Astrocyte (in vitro differentiated cells and primary cell): ENCODE measurements at regions not wholly inside any gene's neighbourhood (a gene's known extent, or its start where the extent isn't known, plus 50 kb on each side); places are given as distances from the start of the nearest gene placed in this dataset.

ENCODE experiments used
- DNase-seq: peaks from one replicate; pipeline ENCODE4 v3.0.0-alpha.2; 2010; ENCODE audit warnings: low read depth
- FAIRE-seq: peaks from 2 replicates; lab custom pipeline; 2011; peaks lifted over from hg19 to GRCh38; lab: Jason Lieb, UNC
- H2AFZ ChIP-seq: 2 replicates; pipeline ENCODE4 v1.6.0; 2012; ENCODE audit warnings: low read depth, low read length, inconsistent platforms
- H3K27ac ChIP-seq: 2 replicates; pipeline ENCODE4 v1.5.1; 2011; ENCODE audit warnings: low read depth, low read length, inconsistent platforms
- H3K27me3 ChIP-seq: 2 replicates; pipeline ENCODE4 v1.6.0; 2011; ENCODE audit warnings: low read length, inconsistent platforms; ENCODE audit not compliant: insufficient read depth
- H3K36me3 ChIP-seq: 2 replicates; pipeline ENCODE4 v1.5.1; 2011; ENCODE audit warnings: low read length, inconsistent platforms; ENCODE audit not compliant: insufficient read depth
- H3K4me1 ChIP-seq: 2 replicates; pipeline ENCODE4 v1.5.1; 2011; ENCODE audit warnings: low read length, inconsistent platforms; ENCODE audit not compliant: insufficient read depth
- H3K4me2 ChIP-seq: 2 replicates; pipeline ENCODE4 v1.6.0; 2012; ENCODE audit warnings: low read length, inconsistent platforms
- H3K4me3 ChIP-seq: 2 replicates; pipeline ENCODE4 v1.5.1; 2011; ENCODE audit warnings: low read depth, mild to moderate bottlenecking, low read length, inconsistent platforms; ENCODE audit not compliant: insufficient read depth
- H3K79me2 ChIP-seq: 2 replicates; pipeline ENCODE4 v1.6.0; 2012; ENCODE audit warnings: mild to moderate bottlenecking, low read length, inconsistent platforms; ENCODE audit not compliant: insufficient read depth
- H3K9ac ChIP-seq: 2 replicates; pipeline ENCODE4 v1.6.0; 2012; ENCODE audit warnings: mild to moderate bottlenecking, low read length, inconsistent platforms
- H3K9me3 ChIP-seq: 2 replicates; pipeline ENCODE4 v1.5.1; 2012; ENCODE audit warnings: low read depth, mild to moderate bottlenecking, low read length, inconsistent platforms; ENCODE audit not compliant: insufficient read depth
- H4K20me1 ChIP-seq: 2 replicates; pipeline ENCODE4 v1.6.0; 2012; ENCODE audit warnings: low read length, inconsistent platforms; ENCODE audit not compliant: insufficient read depth
- H3K27ac Mint-ChIP-seq: one replicate; pipeline ENCODE4 v1.8.0; 2021; ENCODE audit warnings: mild to moderate bottlenecking, mixed read lengths; ENCODE audit not compliant: unreplicated experiment
- H3K27me3 Mint-ChIP-seq: one replicate; pipeline ENCODE4 v1.8.0; 2021; ENCODE audit warnings: low read depth, mixed read lengths; ENCODE audit not compliant: unreplicated experiment
- H3K36me3 Mint-ChIP-seq: one replicate; pipeline ENCODE4 v1.8.0; 2021; ENCODE audit warnings: low read depth, mixed read lengths; ENCODE audit not compliant: unreplicated experiment
- H3K4me1 Mint-ChIP-seq: one replicate; pipeline ENCODE4 v1.8.0; 2021; ENCODE audit warnings: low read depth, mixed read lengths; ENCODE audit not compliant: unreplicated experiment
- H3K4me3 Mint-ChIP-seq: one replicate; pipeline ENCODE4 v1.8.0; 2021; ENCODE audit warnings: mild to moderate bottlenecking, moderate library complexity, mixed read lengths; ENCODE audit not compliant: unreplicated experiment
- H3K9me3 Mint-ChIP-seq: one replicate; pipeline ENCODE4 v1.8.0; 2021; ENCODE audit warnings: mild to moderate bottlenecking, mixed read lengths; ENCODE audit not compliant: unreplicated experiment
- EZH2 ChIP-seq: IDR thresholded peaks from 2 replicates; pipeline ENCODE4 v1.6.1; 2012; ENCODE audit warnings: mild to moderate bottlenecking, low read length, inconsistent platforms; ENCODE audit not compliant: insufficient read depth
- TF ChIP-seq, protein P1 (sequence below): IDR thresholded peaks from 2 replicates; pipeline ENCODE4 v1.5.1; 2011; ENCODE audit warnings: low read depth, mild to moderate bottlenecking, inconsistent platforms, low read length, moderate library complexity; ENCODE audit not compliant: insufficient read depth

DNA sequence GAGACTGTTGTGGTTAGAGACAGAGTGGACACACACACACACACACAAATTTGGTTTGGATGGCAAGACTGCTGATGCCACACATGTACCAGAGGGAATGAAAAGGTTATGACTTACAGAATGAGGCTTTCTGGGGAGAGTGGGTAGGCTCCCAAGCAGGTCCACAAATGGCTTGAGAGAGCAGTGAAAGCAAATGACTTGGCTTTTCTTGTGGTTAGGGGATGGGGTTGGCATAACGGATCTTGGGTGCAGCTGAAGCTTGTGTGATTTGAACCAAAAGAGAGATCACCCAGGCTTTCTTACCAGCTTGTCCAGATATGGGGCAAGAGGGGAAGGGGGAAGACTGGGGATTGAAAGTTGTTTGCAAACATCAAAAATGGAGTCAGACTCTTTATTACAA lies 73.9 kb upstream of the OLIG3 start:
- Mint-ChIP-seq H3K27me3 (peaks cover 9% of the 10 kb centered on the region), H3K36me3 (no peaks in the 10 kb centered on the region), H3K4me1 (no peaks in the 10 kb centered on the region), H3K9me3 (no peaks in the 10 kb centered on the region), H3K27ac (no peak overlapping the region), H3K4me3 (no peak overlapping the region)
- H3K79me2 ChIP-seq, result no peaks in the 10 kb centered on the region
- H3K9me3 ChIP-seq, result no peaks in the 10 kb centered on the region
- H3K27ac ChIP-seq, result no peak overlapping the region
- FAIRE-seq, result no peak
- H3K4me1 ChIP-seq, result no peaks in the 10 kb centered on the region
- H2AFZ ChIP-seq, result no peak overlapping the region
- H4K20me1 ChIP-seq, result no peaks in the 10 kb centered on the region
- no peak for DNase-seq
- no peak overlapping the region for H3K4me3 ChIP-seq
- no peak overlapping the region for H3K4me2 ChIP-seq
- no peaks in the 10 kb centered on the region for H3K36me3 ChIP-seq
- H3K9ac ChIP-seq, result no peak overlapping the region
- peaks cover 3% of the 10 kb centered on the region for H3K27me3 ChIP-seq
- TF ChIP-seq EZH2, result no peak
- TF ChIP-seq, protein P1, sequence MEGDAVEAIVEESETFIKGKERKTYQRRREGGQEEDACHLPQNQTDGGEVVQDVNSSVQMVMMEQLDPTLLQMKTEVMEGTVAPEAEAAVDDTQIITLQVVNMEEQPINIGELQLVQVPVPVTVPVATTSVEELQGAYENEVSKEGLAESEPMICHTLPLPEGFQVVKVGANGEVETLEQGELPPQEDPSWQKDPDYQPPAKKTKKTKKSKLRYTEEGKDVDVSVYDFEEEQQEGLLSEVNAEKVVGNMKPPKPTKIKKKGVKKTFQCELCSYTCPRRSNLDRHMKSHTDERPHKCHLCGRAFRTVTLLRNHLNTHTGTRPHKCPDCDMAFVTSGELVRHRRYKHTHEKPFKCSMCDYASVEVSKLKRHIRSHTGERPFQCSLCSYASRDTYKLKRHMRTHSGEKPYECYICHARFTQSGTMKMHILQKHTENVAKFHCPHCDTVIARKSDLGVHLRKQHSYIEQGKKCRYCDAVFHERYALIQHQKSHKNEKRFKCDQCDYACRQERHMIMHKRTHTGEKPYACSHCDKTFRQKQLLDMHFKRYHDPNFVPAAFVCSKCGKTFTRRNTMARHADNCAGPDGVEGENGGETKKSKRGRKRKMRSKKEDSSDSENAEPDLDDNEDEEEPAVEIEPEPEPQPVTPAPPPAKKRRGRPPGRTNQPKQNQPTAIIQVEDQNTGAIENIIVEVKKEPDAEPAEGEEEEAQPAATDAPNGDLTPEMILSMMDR, result no peak

DNA sequence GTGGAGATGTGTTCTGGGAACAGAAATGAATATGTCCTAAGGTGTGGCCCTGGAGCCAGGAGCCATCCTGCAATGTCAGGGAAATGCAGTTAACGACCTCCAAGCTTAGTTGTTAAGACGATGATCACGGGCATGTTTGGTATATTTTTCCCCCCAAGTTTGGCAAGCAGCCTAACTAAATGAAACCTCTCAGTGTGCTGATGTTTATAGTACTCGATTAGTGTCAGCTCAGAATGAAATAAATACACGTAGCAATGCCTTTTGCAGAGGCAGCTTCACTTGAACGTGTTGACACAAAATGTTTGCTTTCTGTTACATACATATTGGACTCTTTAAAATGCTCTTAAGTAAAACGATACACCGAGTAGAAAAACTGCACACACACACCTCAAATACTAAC lies 76.2 kb upstream of the OLIG3 start:
- Histone ChIP-seq H3K36me3 (no peaks in the 10 kb centered on the region), H3K79me2 (no peaks in the 10 kb centered on the region), H3K27me3 (peaks cover 5% of the 10 kb centered on the region), H3K4me2 (no peak overlapping the region), H3K9ac (no peak overlapping the region), H3K4me3 (no peak overlapping the region), H3K27ac (no peak overlapping the region), H3K9me3 (no peaks in the 10 kb centered on the region), H3K4me1 (no peaks in the 10 kb centered on the region), H4K20me1 (no peaks in the 10 kb centered on the region), H2AFZ (no peak overlapping the region)
- Mint-ChIP-seq H3K27ac (no peak overlapping the region), H3K36me3 (no peaks in the 10 kb centered on the region), H3K27me3 (peaks cover 15% of the 10 kb centered on the region), H3K4me3 (no peak overlapping the region), H3K9me3 (no peaks in the 10 kb centered on the region), H3K4me1 (no peaks in the 10 kb centered on the region)
- FAIRE-seq (no peak), DNase-seq (no peak)
- no peak for TF ChIP-seq EZH2
- TF ChIP-seq, protein P1, result no peak

DNA sequence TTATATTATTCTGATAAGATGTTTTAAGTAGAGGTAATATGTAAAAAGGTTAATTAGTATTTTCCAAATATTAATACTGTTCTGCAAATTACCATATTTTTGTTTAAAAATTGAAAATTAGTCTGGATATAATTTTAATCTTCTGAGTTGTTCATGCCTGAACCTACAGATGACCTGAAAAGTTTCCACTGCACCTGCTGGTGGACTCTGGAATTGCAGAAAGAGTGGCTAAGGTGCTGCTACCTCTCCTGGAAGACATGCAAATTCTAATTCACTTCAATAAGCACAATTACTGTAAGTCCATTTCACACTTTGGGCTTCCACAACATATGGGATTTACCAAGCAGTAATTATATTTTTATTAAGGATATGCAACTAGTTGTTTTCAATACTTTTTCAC lies 77.7 kb upstream of the OLIG3 start:
- FAIRE-seq, result no peak
- H3K9ac ChIP-seq, result no peak overlapping the region
- no peak for TF ChIP-seq EZH2
- TF ChIP-seq, protein P1, result peak; percentile 45

More for the DNA sequence above, 77.7 kb upstream of the OLIG3 start:
- Histone ChIP-seq H3K27ac (no peak overlapping the region), H4K20me1 (no peaks in the 10 kb centered on the region), H3K4me2 (no peak overlapping the region), H3K9me3 (no peaks in the 10 kb centered on the region), H3K4me3 (no peak overlapping the region), H3K79me2 (no peaks in the 10 kb centered on the region), H3K4me1 (no peaks in the 10 kb centered on the region), H3K27me3 (peaks cover 5% of the 10 kb centered on the region), H3K36me3 (no peaks in the 10 kb centered on the region), H2AFZ (no peak overlapping the region)
- no peak for DNase-seq
- no peaks in the 10 kb centered on the region for H3K4me1 Mint-ChIP-seq
- H3K27ac Mint-ChIP-seq, result no peak overlapping the region
- no peaks in the 10 kb centered on the region for H3K9me3 Mint-ChIP-seq
- no peaks in the 10 kb centered on the region for H3K36me3 Mint-ChIP-seq
- no peak overlapping the region for H3K4me3 Mint-ChIP-seq
- peaks cover 12% of the 10 kb centered on the region for H3K27me3 Mint-ChIP-seq
